ENCODE measurements at regions not wholly inside any gene's neighbourhood (a gene's known extent, or its start where the extent isn't known, plus 50 kb on each side); places are given as distances from the start of the nearest gene placed in this dataset.

- no peak for DNase-seq
- TF ChIP-seq POLR2A (IDR thresholded peaks at IDR 0.05) (no peak), POLR2AphosphoS5 (IDR thresholded peaks at IDR 0.05) (no peak), CTCF (IDR thresholded peaks at IDR 0.05 in 8 of 11, conservative IDR thresholded peaks at IDR 0.05 in 3 of 11) (no peak)
- peaks cover 14 to 35% (median 23%) of the 10 kb centered on the region in 6 donors for H3K4me1 ChIP-seq
- intact Hi-C loops (cut with DNase I; ENCODE audit: low total_unique reads): no loop called here
- H3K36me3 ChIP-seq: no peaks in the 10 kb centered on the region
- H3K27ac ChIP-seq: peak overlapping the region in 3 of 8 donors; percentile 5 to 19 (median 19)
- peaks cover 0 to 64% (median 3%) of the 10 kb centered on the region in 7 donors for H3K27me3 ChIP-seq (replicated peaks in 1 of 7)
- no peaks in the 10 kb centered on the region for H3K9me3 ChIP-seq
- WGBS, 5 donors: 71 to 88% (median 86%) methylated on average over 11 of the region's 11 CpGs
- no peak overlapping the region for H3K4me3 ChIP-seq
Measured at GRCh38 chr21:38982804-38983203, 177.1 kb downstream of the ETS2 start.

GRCh38 chr21:38982096-38982495 lies 176.4 kb downstream of the ETS2 start:
- H3K27ac ChIP-seq: no peak overlapping the region
- H3K9me3 ChIP-seq: no peaks in the 10 kb centered on the region
- no peak for DNase-seq
- 86 to 96% (median 92%) methylated on average over 9 of the region's 9 CpGs for WGBS, 5 donors
- no peak overlapping the region for H3K4me3 ChIP-seq
- no peak for TF ChIP-seq POLR2A (IDR thresholded peaks at IDR 0.05)
- TF ChIP-seq CTCF (IDR thresholded peaks at IDR 0.05 in 8 of 11, conservative IDR thresholded peaks at IDR 0.05 in 3 of 11): no peak
- TF ChIP-seq POLR2AphosphoS5 (IDR thresholded peaks at IDR 0.05): no peak
- peaks cover 14 to 32% (median 22%) of the 10 kb centered on the region in 6 donors for H3K4me1 ChIP-seq
- peaks cover 0 to 57% (median 3%) of the 10 kb centered on the region in 7 donors for H3K27me3 ChIP-seq (replicated peaks in 1 of 7)
- intact Hi-C loops (cut with DNase I; ENCODE audit: low total_unique reads): no loop called here
- no peaks in the 10 kb centered on the region for H3K36me3 ChIP-seq

DNA sequence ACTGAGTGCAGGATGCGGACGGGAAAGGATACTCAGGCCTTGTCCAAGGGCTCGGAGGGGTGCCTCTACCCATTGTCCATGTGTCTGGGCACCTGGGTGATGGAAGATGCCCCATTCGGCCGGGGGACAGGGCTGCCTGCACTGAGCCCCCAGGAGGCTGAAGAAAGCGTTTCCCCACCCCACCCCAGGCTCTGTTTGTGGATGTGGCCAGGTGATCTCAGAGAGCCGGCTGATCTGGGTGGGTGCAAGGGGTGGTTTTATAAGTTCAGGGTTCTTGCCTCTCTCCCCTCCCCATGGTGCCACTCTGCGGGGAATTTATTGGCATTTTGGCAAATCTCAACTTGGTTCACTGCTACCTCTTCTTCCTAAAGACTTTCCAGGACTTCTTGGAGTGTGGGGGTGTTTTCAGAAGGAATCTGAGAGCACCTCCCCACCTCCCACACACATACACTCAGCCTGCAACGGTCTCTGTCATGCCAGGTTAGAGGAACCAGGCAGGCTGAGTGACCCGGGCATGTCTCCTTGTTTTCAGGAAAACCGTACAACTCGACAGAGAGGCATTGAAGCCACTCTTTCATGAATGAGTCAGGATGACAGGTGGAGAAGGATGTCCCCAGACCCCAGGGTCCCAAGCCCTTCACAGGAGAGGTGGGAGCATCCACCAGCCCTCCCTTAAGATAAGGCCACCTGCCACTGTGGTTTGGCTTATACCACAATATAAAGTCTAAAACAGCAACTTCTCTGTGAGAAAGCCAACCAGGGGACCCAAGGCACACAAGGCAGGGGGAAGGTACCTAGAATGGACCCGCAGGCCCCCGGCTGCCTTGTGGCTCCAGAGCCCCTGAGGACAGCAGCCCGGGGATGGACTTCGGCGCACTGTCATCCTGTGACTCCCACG lies 174.9 kb downstream of the ETS2 start:
- WGBS, 5 donors: 47 to 66% (median 62%) methylated on average over 14 to 18 of the region's 18 CpGs
- Histone ChIP-seq H3K9me3 (no peaks in the 10 kb centered on the region), H3K27me3 (replicated peaks in 1 of 7) (peaks cover 0 to 43% (median 2%) of the 10 kb centered on the region in 7 donors), H3K27ac (no peak overlapping the region), H3K4me1 (peaks cover 12 to 18% (median 15%) of the 10 kb centered on the region in 6 donors), H3K4me3 (no peak overlapping the region), H3K36me3 (no peaks in the 10 kb centered on the region)
- no peak for TF ChIP-seq CTCF (IDR thresholded peaks at IDR 0.05 in 8 of 11, conservative IDR thresholded peaks at IDR 0.05 in 3 of 11)
- no peak for TF ChIP-seq POLR2A (IDR thresholded peaks at IDR 0.05)
- no peak for TF ChIP-seq POLR2AphosphoS5 (IDR thresholded peaks at IDR 0.05)
- intact Hi-C loops (cut with DNase I; ENCODE audit: low total_unique reads): no loop called here
- no peak for DNase-seq
